ENCODE measurements at regions not wholly inside any gene's neighbourhood (a gene's known extent, or its start where the extent isn't known, plus 50 kb on each side); places are given as distances from the start of the nearest gene placed in this dataset.

GRCh38 chr2:139374296-139374850 is 594.2 kb upstream of the NXPH2 start:
- TF ChIP-seq EP300 (IDR thresholded peaks at IDR 0.05) (no peak), POLR2A (IDR thresholded peaks at IDR 0.05) (no peak)

Measured in gastroesophageal sphincter (tissue), 2 donors.